HFFc6 (cell line): ENCODE measurements at regions not wholly inside any gene's neighbourhood (a gene's known extent, or its start where the extent isn't known, plus 50 kb on each side); places are given as distances from the start of the nearest gene placed in this dataset.

Source experiments
- DNase-seq: peaks from one replicate; pipeline ENCODE4 v3.0.0-alpha.2; 2018
- H3K27ac Mint-ChIP-seq: 2 replicates; pipeline ENCODE4 v1.8.0; 2020; ENCODE audit warnings: mild to moderate bottlenecking, mixed read lengths
- H3K27me3 Mint-ChIP-seq: 2 replicates; pipeline ENCODE4 v1.8.0; 2021; ENCODE audit warnings: mild to moderate bottlenecking, moderate library complexity, mixed read lengths; ENCODE audit not compliant: insufficient read depth
- H3K36me3 Mint-ChIP-seq: 2 replicates; pipeline ENCODE4 v1.8.0; 2021; ENCODE audit warnings: low read depth, mixed read lengths
- H3K4me1 Mint-ChIP-seq: 2 replicates; pipeline ENCODE4 v1.8.0; 2020; ENCODE audit warnings: low read depth, mixed read lengths
- H3K4me3 Mint-ChIP-seq: 2 replicates; pipeline ENCODE4 v1.8.0; 2020; ENCODE audit warnings: mild to moderate bottlenecking, moderate library complexity, mixed read lengths
- H3K9me3 Mint-ChIP-seq: 2 replicates; pipeline ENCODE4 v1.8.0; 2020; ENCODE audit warnings: mild to moderate bottlenecking, mixed read lengths
- TF ChIP-seq, protein P1 (sequence below): fragments of 200-600 bp; sonication (generic); IDR thresholded peaks from 2 replicates; pipeline ENCODE4 v1.5.0; 2021; ENCODE audit warnings: antibody characterized with exemption, mild to moderate bottlenecking

DNA sequence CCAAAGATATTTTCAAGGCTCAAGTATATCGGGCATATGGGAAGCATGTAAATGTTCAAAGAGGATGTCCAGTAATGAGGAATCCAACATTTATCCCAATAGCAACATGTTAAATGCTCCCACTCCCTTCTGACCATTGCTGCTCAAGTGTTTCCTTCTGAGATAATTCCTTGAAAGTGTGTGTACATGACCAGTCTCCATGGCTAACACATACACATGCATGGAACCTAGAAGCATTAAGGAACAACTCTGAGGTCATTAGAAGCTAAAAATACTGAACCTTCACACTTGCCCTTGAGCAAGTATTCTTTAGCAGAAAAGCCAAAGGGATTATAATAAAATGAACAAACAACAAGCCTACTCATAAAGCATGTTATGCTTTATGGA, 433.8 kb upstream of the TCF4 start:
- Mint-ChIP-seq H3K4me1 (peaks cover 12% of the 10 kb centered on the region), H3K27me3 (no peaks in the 10 kb centered on the region), H3K9me3 (no peaks in the 10 kb centered on the region), H3K36me3 (no peaks in the 10 kb centered on the region), H3K27ac (no peak overlapping the region), H3K4me3 (no peak overlapping the region)
- TF ChIP-seq, protein P1, sequence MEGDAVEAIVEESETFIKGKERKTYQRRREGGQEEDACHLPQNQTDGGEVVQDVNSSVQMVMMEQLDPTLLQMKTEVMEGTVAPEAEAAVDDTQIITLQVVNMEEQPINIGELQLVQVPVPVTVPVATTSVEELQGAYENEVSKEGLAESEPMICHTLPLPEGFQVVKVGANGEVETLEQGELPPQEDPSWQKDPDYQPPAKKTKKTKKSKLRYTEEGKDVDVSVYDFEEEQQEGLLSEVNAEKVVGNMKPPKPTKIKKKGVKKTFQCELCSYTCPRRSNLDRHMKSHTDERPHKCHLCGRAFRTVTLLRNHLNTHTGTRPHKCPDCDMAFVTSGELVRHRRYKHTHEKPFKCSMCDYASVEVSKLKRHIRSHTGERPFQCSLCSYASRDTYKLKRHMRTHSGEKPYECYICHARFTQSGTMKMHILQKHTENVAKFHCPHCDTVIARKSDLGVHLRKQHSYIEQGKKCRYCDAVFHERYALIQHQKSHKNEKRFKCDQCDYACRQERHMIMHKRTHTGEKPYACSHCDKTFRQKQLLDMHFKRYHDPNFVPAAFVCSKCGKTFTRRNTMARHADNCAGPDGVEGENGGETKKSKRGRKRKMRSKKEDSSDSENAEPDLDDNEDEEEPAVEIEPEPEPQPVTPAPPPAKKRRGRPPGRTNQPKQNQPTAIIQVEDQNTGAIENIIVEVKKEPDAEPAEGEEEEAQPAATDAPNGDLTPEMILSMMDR, result no peak
- no peak for DNase-seq

DNA sequence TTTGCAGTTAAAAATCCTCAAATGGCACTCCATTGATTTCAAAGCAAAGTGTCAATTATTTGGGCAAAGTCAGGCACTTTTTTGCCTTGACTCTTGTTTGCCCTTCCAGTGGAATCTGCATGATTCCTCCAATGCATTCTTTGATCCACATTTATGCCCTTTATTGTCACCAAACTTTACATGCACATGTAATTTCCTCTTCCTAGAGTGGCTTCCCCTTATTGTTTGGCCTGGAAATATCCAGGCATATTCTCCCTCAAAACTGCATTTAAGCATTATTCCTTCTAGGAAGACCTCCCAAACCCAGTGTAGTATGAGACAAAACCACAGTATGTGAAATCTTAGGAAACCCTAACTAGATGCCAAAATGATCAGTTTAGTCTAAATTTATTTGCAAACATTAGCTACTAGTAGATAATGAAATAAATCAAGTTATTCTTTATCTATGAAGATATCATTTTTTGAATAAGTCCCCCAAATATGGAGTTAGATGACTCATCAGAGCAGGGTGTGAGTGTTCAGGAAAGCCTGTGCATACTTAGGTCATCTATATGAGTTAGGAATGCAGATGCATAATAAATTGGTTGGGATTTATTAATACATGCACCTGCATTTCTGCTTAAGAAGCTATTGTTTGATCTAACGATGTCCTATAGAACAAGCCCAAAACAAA, 433.3 kb upstream of the TCF4 start:
- Mint-ChIP-seq H3K4me3 (no peak overlapping the region), H3K36me3 (no peaks in the 10 kb centered on the region), H3K4me1 (peaks cover 12% of the 10 kb centered on the region), H3K27me3 (no peaks in the 10 kb centered on the region), H3K27ac (no peak overlapping the region), H3K9me3 (no peaks in the 10 kb centered on the region)
- no peak for DNase-seq
- TF ChIP-seq, protein P1, result no peak

DNA sequence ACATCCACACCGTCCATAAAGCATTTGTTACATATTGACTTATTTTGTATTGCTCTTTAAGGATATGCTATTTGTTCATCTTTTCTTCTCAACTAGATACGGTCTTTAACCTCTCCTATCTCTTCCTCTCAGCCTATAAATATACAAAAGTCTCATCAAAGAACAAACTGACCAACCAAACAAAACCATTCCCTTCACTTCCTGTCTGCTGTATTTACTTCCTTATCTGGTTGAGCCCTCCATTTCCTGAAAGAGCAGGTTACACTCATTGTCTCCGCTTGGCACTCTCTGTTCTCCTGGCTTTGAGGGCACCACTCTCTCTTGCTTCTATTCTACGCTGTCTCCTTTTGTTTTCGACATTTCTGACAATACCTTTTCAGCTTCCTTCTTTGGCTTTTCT, 431.9 kb upstream of the TCF4 start:
- Mint-ChIP-seq H3K36me3 (peaks cover 4% of the 10 kb centered on the region; the same call in 1 of the 2 replicates), H3K27ac (no peak overlapping the region), H3K4me3 (no peak overlapping the region), H3K9me3 (no peaks in the 10 kb centered on the region), H3K4me1 (peaks cover 12% of the 10 kb centered on the region), H3K27me3 (no peaks in the 10 kb centered on the region)
- DNase-seq, result no peak
- TF ChIP-seq, protein P1, result no peak

DNA sequence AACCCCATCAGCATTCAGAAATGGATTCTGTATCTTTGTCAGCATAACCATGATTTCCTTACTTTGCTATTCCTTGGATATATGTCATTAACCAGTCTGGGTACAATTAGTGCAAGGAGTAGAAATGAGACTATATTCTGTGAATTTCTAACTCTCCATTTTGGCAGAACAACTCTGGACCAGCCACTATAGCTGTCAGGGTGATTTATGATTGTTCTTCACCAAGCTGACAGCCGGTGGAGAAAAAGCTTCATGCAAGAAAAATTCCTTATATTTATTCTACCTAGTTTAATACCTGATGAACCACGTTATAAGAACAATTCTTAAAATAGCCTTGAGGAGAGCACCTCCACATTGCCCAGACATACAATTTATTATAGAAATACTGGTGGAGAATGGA, 431.2 kb upstream of the TCF4 start:
- TF ChIP-seq, protein P1, result no peak
- peaks cover 12% of the 10 kb centered on the region for H3K4me1 Mint-ChIP-seq
- H3K36me3 Mint-ChIP-seq, result peaks cover 6% of the 10 kb centered on the region; the same call in 1 of the 2 replicates
- DNase-seq, result no peak
- no peak overlapping the region for H3K27ac Mint-ChIP-seq
- H3K27me3 Mint-ChIP-seq, result peaks cover 3% of the 10 kb centered on the region; the same call in 1 of the 2 replicates
- H3K4me3 Mint-ChIP-seq, result no peak overlapping the region
- no peaks in the 10 kb centered on the region for H3K9me3 Mint-ChIP-seq

DNA sequence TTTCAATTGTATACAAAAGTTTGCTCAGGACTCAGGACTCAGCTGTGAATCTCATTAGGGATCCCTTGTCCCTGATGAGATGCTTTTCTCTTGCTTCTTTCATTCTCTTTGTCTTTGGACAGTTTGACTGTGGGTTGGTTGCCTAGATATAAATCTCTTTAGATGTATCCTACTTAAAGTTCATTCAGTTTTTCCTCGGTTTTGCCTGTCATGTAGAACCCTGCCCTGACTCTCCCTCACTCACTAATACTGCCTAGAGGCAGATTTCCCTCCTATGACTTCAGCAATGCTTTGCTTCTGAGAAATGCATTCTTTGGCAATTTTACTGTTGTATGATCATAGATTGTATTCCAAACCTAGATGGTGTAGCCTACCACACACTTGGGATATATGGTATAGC, 421.4 kb upstream of the TCF4 start:
- DNase-seq, result peak; percentile 49
- peaks cover 21% of the 10 kb centered on the region for H3K4me1 Mint-ChIP-seq
- H3K27me3 Mint-ChIP-seq, result peaks cover 1% of the 10 kb centered on the region; the same call in 1 of the 2 replicates
- H3K36me3 Mint-ChIP-seq, result peaks cover 21% of the 10 kb centered on the region
- peak overlapping the region; percentile 74 for H3K27ac Mint-ChIP-seq
- peaks cover 16% of the 10 kb centered on the region for H3K9me3 Mint-ChIP-seq
- H3K4me3 Mint-ChIP-seq, result no peak overlapping the region
- TF ChIP-seq, protein P1, result no peak

DNA sequence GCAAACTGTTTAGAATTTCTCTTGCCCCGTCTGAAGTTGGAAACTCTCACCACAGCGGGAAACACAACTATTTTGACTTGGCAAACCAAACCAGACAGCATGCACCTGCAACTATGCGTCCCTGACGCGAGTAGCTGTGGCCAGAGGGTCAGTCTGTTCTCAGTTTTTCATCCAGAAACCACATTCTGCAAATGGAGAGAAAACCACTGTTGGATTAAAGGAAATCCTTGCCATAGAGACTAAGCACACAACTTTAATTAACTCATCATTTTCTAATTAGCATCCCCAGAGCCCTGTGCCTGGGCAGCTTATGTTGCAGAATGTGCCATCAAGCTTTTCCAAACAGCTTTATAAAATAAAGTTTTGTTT, 415.7 kb upstream of the TCF4 start:
- Mint-ChIP-seq H3K4me3 (no peak overlapping the region), H3K27ac (no peak overlapping the region), H3K36me3 (no peaks in the 10 kb centered on the region), H3K27me3 (no peaks in the 10 kb centered on the region), H3K9me3 (no peaks in the 10 kb centered on the region), H3K4me1 (peaks cover 29% of the 10 kb centered on the region)
- DNase-seq, result no peak
- TF ChIP-seq, protein P1, result no peak
